Left renal pelvis (tissue), 4 donors: ENCODE measurements at regions not wholly inside any gene's neighbourhood (a gene's known extent, or its start where the extent isn't known, plus 50 kb on each side); places are given as distances from the start of the nearest gene placed in this dataset.

Source experiments
- DNase-seq, 4 donors: peaks; one replicate each; pipeline ENCODE4 v3.0.0-alpha.2; 2013; ENCODE audit warnings: low read depth in 4 of 4, low spot score in 3 of 4

DNA sequence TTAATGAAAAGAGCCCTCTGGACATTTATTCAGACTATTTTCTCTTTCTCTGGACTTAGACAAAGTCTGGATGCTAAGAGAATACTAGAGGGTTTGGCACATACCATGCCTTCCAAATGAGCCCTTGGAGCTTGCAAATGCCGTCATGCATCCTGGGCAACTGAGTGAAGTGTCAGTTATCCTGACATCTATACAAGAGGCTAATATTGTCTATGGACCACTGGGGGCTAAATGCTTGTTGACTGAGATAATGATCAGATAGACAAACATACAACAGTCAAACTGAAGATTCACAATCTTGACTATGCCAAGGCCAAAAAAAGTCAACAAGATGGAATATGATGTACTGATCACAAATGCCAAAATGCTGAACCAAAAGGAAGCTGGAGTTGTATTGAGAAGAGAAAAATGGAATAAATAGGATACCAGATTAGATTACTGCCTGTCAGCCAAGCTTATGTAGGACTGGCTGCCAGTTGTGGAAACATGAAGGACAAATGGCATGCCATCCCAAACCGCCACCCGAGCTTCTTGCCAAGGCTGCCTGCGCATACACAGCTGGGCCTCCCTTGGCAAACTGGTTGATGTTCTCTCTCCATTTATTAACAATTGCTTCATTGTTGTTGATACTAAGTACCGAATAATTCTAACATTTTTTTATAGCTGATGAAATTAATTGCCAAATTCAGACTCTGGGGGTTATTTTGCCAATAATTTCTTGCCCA, 240.1 kb upstream of the GRAMD2B start:
- DNase-seq = no peak

DNA sequence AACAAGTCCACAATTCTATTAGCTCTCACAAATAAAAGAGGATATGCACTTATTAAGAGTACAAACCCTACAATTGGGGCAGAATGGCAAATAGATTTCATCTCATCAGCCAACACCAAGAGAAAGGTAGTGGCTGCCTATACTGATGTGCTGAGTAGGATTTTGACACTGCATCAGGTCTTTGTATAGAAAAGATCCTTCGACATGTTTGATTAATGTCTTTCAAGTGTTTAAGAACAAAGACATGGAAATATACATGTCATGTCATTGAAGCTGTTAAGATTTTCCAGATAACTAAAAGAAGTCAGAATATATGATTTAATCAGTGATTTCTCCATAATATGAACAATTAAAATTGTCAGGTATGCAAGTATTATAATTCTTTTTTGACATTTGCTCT, 238.7 kb upstream of the GRAMD2B start:
- DNase-seq = no peak

DNA sequence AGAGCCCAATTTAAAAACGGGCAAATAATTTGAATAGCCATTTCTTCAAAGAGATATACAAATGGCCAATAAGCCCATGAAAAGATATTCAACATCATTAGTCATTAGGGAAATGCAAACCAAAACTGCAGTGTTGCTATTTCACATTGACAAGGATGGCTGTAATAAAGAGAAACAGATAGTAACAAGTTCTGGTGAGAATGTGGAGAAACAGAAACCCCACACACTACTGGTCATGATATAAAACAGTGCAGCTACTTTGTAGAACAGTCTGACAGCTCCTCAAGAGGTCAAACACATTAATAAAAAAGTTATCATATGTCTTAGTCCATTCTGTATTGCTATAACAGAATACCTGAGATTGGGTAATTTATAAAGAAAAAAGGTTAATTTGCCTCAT, 237.0 kb upstream of the GRAMD2B start:
- no peak for DNase-seq

DNA sequence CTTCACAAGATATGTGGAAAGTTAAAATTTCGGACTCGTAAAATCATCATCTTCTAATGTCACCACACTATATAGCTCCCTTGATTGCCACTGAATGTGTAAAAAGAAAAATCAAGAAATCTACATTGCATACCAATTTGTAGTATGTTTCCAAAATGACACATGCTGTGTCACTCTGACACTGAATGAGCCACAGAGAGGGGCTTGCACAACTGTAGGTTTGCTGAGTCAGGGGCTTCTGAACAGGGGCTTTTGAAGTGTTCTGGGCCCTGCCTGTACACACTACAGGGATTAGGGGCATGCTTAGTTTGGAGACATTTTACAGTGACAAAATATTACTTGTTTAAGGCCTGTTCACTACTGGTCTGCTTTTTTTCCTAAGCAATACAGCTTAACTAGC, 234.4 kb upstream of the GRAMD2B start:
- DNase-seq = no peak

DNA sequence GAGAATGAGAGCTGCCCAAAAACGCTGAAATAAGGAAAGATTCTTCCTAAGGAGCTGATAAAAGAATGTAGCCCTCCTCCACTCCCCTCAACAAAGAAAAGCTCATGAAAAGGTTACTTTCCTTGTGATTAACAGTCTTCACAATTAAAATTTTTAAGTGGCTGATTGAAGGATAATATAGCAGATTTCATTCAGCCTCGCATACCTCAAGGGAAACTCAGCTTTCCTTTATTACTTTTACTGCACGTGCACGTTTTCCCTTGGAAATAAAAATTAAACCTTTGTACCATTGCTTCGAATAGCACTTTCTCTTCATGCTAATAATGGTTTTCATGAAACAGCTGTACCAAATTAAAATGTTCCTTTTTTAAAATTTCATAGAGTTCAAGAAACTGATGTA, 234.0 kb upstream of the GRAMD2B start:
- DNase-seq = no peak

DNA sequence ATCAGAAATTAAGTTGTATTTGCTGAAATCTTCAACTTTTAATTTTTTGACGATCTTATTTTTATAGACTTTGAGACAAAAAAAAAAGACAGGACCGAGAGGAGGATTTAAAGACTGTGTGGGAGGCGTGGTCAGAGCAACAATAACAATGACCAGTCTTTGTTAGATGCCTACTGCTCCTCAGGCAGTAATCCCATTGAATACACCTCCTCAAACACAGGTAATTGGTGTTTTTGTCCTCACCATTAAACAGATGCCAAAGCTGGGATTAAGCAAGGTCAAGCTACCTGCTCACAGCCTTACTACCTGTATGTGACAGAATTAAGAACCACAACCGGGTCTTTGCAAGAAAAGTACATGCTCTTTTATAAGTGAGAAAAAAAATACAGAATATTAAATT, 233.3 kb upstream of the GRAMD2B start:
- DNase-seq = no peak

DNA sequence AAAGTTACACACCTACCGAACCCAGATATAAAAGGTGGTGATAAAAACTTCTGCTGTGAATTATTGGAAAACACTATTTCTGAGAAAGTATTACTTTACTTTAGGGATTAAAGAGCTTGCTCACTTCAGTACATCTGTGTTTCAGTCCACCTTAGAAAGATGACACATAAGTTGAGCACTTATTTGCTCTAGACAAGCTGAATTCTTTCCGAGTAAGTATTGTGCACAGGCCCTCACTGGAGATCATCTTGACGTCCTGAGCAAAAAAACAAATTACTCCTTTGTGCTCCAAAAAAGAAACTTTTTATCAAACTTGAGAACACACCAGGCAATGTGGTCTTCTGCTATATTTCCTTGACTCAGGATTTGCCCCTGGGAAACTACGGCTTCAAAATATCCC, 231.0 kb upstream of the GRAMD2B start:
- DNase-seq = no peak

DNA sequence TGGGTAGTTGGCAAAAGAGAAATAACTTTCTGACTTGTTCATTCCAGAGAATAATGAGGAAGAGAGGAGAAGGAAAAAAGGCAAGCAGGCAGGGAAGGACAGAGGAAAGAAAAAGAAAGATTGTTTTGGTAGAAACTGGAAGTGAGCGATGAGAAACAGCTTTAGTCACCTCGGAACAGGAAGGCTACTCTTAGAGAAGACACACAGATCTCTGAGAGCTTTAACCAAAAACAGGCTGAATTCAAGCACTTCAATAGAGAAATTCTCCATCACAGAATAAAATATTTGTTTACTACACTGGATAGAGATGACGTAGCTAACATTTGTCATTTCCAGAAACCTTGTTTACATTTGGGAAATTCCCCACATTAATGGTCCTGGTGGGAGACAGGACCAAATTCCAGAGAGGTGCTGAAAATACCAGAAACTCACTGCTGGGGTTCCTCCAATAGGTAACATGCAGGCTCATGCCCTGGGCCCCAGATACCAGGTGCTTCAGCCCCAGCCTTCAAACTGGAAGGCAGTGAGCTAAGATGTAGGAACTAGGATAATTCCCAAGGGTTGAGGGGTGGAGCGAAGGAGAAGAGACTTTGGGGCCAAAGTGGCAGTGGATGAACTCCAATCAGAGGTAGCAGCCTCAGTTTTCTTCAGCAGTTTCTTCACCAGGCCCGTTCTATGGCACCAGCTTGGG, 227.7 kb upstream of the GRAMD2B start:
- no peak for DNase-seq

DNA sequence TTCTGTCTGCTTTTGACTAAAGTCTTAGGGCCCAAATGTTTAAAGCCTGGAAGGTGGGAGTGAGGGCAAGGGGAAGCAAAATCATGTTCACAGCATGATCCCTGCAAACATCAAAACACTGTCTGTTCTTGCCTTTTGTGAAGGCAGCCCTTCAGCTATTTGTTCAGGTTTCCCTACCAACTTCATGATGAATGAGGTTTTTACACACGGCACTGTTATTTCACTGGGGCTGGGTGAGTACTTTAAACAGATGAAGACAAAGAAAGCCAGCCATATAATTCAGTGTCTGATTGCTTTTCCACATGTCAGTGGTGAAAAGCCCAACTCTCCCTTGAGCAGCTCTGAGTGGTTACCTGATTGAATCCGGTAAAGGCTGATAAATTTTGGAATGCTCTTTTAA, 224.7 kb upstream of the GRAMD2B start:
- DNase-seq = no peak

DNA sequence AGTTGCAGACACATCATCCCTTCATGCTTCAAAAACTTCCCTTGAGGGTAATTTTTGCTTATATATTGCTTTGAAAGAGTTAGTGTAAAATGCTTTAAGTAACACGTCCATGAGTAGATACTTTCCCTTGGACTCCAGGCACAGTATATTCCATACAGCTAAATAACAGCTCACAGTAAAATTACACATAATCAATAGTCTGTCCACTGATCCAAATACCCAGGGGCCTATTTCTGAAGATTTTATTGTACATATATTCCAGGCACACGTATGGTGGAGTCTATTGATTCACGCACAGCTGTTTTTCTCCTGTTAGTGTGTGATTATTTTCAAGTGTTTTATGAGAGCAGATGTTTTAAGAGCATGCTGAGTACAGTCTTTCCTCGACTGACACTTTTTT, 223.7 kb upstream of the GRAMD2B start:
- no peak for DNase-seq

DNA sequence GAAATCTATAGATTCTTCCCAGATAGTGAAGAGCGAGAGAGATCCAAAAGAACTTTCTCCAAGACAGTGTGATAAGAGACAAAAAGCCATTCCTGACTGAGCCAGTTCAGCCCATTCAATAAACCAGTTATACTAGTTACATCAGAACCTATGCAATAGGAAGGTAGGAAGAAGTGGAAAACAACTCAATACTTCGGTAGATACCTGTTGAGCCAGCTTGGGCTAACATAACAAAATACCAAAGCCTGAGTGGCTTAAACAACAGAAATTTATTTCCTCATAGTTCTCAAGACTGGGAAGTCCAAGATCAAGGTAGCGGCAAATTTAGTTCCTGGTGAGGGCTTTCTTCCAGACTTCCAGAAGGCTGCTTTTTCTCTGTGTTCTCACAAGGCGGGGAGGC, 214.5 kb upstream of the GRAMD2B start:
- DNase-seq = no peak

DNA sequence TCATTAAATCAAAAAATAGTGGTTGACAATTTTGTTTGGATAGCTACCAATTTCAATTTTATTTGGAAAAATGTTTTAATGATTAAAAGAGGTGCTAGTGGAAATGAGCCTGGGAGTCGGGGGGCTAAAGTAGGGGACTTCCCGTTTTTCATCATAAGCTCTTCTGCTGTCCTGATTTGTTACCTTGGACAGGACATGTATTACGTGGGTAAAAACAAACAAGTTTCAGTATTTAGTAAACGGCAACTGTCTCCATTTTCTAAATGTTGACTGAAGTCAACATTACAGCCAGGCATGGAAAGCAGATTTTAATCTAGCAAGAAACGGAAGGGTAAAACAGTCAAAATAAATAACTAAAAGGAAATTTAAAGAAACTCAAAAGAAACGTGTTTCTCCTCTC, 212.3 kb upstream of the GRAMD2B start:
- DNase-seq = no peak

DNA sequence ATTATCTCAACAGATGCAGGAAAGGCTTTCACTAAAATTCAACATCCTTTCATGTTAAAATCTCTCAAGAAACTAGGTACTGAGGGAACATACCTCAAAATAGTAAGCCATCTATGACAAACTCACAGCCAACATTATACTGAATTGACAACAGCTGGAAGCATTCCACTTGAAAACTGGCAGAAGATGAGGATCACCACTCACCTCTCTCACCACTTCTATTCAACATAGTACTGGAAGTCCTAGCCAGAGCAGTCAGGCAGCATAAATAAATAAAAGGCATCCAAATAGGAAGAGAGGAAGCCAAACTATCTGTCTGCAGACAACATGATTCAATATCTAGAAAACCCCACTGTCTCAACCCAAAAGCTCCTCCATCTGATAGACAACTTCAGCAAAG, 203.6 kb upstream of the GRAMD2B start:
- no peak for DNase-seq

DNA sequence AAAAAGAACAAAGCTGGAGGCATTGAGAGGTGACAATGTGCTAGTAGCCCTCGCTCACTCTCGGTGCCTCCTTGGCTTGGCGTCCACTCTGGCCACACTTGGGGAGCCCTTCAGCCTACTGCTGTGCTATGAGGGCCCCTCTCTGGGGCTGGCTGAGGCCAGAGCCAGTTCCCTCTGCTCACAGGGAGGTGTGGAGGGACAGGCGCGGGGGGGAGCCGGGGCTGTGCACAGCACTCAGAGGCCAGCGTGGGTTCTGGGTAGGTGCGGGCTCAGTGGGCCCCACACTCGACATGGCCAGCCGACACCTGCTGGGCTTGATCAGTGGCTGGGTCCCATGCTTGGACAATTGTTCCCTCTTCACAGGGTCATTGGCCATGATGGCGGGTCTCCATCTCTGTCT, 202.5 kb upstream of the GRAMD2B start:
- DNase-seq = no peak

DNA sequence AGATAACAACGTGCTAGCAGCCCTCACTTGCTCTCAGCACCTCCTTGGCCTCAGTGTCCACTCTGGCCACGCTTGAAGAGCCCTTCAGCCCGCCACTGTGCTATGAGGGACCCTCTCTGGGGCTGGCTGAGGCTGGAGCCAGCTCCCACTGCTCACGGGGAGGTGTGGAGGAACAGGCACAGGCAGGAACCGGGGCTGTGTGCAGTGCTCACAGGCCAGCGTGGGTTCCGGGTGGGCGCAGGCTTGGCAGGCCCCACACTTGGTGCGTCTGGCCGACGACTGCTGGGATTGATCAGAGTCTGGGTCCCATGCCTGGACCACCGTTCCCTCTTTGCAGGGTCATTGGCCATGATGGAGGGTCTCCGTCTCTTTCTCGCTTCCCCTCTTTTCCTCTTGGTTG, 194.3 kb upstream of the GRAMD2B start:
- no peak for DNase-seq

DNA sequence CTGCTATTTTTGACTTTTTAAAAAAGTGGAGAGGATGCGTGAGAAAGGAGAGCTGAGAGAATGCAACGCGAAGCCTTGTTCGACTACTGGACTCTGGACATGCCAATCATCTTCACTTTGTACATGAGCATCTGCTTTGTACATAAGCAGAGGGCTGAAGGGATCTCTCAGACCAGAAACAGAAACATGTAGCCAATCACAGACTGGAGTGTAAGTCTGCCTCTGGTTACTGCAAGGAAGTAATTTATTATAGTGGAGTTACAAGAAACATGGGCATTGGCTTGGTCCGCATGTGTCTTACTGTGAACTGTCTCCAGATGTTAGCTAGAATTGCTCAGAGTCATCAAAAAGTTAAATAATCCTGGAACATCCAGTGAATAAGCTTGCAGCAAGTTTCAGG, 190.0 kb upstream of the GRAMD2B start:
- no peak for DNase-seq

DNA sequence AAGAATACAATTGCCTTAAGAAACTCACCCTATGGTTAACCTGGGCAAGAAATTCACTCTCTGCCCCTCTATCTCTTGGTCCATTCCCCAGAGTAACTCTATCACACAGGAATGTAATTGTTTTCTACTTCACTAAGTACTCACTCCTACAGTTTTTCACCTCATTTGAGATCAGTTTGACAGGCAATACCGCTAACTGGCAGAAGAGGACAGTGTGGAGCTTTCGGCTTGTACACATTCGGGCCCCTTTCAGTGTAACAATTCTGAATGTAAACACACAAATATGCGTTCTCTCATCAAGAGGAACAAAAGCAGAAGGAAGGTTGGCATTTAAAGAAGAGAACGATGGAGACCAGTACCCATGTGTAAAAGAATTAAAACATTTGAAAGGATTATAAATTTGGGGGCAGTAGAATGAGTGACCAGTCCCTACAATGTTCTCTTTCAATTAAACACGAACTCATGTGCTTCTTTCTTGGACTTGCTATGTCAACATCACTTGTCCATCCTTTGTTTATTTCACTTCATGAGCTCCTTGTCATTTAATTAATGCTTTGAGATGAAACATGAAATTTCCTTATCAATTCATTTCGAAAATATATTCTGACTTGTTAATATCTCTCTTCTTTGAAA, 188.5 kb upstream of the GRAMD2B start:
- DNase-seq = peak in 2 of 4 donors; percentile 12 to 36

DNA sequence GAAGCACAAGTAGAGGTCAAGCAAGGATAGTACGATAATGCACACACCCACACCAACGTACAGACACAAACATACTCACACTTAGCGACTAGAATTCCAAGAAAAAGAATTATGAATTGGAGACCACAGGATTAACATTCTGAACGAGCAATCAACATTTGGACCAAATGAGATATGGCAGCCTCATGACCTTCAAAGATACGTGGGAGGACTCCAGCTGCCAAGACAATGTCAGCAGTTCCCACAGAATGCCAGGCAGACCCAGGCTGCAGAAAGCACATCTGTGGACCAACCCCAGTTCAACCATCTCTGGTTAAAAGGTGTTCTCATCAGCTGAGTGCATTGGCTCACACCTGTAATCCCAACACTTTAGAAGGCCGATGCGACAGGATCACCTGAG, 187.6 kb upstream of the GRAMD2B start:
- DNase-seq = no peak

DNA sequence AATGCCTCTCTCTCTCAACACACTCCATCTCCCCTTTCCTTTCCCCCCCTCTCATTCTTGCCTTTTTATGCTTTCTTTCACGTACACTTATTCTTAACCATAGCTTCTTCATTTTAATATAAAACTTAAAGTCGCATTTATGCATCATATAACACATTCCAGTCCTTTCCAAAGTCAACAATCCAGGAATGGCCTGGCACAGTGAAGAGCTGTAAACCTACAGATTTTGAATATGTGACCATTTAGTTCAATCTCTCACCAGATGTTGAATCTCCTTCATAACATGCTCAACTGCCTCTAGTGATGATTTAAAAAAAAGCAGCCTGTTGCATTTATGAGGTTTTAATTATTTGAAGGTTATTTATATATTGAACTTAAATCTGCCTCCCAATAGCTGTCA, 186.2 kb upstream of the GRAMD2B start:
- DNase-seq = no peak

DNA sequence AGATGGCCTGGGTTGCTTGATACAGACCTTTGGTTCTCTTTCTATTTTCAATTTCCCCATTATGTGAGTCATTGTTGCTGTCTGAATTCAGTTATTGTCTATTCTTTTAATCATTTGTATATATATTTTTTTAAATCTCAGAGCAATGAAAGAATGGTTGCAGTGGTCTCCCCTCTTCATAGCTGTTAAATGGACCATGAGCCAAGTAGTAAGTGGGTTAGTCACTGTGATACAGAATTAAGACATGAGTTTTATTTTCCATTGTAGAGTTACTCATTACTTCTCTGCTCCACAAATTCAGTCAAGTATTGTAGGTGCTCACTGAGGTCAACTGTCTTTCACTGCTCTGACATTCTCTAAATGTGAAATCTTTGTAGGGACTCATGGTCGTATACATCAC, 174.6 kb upstream of the GRAMD2B start:
- DNase-seq = no peak

DNA sequence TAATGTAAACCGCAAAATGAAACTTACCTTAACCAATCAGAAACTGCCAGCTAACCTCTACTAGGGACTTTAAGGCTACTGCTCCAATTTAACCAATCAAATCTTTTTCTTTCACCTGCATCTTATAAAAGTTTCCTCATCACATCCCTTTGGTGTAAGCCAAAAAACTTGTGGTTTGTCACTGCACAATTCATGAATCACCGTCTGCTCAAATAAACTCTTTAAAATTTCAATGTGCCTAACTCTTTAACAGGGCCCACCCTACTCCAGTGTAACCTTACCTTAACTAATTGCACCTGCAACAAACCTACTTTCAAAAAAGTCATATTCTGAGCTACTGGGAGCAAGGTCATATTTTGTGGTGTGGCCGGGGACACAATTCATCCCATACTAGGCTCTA, 172.2 kb upstream of the GRAMD2B start:
- DNase-seq = no peak

DNA sequence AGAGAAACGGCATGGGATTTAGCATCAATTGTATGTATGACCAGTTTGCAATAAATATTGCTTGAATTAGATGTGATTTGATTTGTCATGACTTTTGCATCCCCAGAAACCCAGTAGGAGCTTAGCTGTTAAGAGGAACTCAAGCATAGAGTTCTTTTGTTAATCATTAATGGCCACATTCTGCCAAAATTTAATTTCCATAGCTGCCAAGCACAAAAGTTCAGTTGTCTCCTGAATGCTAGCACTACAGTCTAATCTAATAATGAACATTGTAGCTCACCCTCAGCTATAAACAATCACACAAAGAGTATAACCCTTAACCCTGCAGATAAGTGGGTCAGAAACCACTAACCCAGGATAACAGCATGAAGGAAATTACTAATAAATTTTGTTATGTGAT, 169.8 kb upstream of the GRAMD2B start:
- peak in 2 of 4 donors; percentile 18 to 21 for DNase-seq
